ENCODE measurements at regions not wholly inside any gene's neighbourhood (a gene's known extent, or its start where the extent isn't known, plus 50 kb on each side); places are given as distances from the start of the nearest gene placed in this dataset.

DNA sequence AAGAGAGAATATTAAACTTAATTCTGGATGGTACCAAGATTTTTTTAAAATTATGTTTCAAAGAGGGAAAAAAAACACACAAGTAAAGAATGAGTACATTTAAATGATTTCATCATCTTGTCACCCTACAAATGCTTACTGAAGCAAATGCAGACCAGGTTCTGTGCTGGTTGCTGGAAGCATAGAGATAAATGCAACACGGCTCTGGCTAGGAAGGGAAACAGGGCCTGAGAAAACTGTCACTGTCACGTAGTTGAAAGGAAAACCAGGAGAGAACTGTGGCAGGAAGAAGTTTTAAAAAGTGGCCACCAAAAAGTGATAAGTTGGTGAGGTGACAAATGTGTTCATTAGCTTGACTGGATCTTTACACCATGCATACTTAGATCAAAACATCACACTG, 336.9 kb upstream of the NFIA start (continued):
- TF ChIP-seq REST (IDR thresholded peaks at IDR 0.05; ENCODE audit: low read depth): no peak
- no peak for TF ChIP-seq FOSL1 (IDR thresholded peaks at IDR 0.05; ENCODE audit: low read depth)
- TF ChIP-seq ELF1 (IDR thresholded peaks at IDR 0.05; ENCODE audit: borderline replicate concordance, low read depth): no peak
- no peak for TF ChIP-seq SP1 (IDR thresholded peaks at IDR 0.05; ENCODE audit: low read depth)

GRCh38 chr1:60742339-60742738, 340.0 kb upstream of the NFIA start:
- H3K9me2 ChIP-seq (ENCODE audit: insufficient read depth): no peaks in the 10 kb centered on the region
- BruUV-seq (replicated peaks): no TSS peak
- no peak overlapping the region for H3K9ac ChIP-seq (ENCODE audit: low read length)
- H4K20me1 ChIP-seq (ENCODE audit: insufficient read depth): no peaks in the 10 kb centered on the region
- ATAC-seq (no peak), DNase-seq (ENCODE audit: low read depth, low spot score) (no peak)
- H3K4me2 ChIP-seq (ENCODE audit: low read length): no peak overlapping the region
- no peak for TF ChIP-seq SP1 (IDR thresholded peaks at IDR 0.05; ENCODE audit: low read depth)
- H3K36me3 ChIP-seq (ENCODE audit: control insufficient read depth in 1 of 2, insufficient read depth in 2 of 2, low read length in 2 of 2): no peaks in the 10 kb centered on the region
- POLR2A ChIA-PET: no interaction called here
- H2AFZ ChIP-seq (ENCODE audit: low read depth, low read length, poor library complexity, severe bottlenecking): no peak overlapping the region
- H3K79me2 ChIP-seq (ENCODE audit: insufficient read depth, low read length): no peaks in the 10 kb centered on the region
- no peaks in the 10 kb centered on the region for H3K27me3 ChIP-seq (ENCODE audit: insufficient read depth, low read length)
- no peak overlapping the region for H3K4me3 ChIP-seq (replicated peaks in 1 of 2; ENCODE audit: low read depth in 1 of 2, low read length in 2 of 2)
- intact Hi-C loops (cut with micrococcal nuclease): no loop called here
- H3K27ac ChIP-seq (ENCODE audit: low read depth, low read length): no peak overlapping the region
- H3K9me3 ChIP-seq (ENCODE audit: control insufficient read depth in 1 of 2, insufficient read depth in 1 of 2, low read depth in 1 of 2, low read length in 2 of 2): no peaks in the 10 kb centered on the region
- no peaks in the 10 kb centered on the region for H3K4me1 ChIP-seq (ENCODE audit: control insufficient read depth in 1 of 2, insufficient read depth in 2 of 2, low read length in 2 of 2)
- RAD21 ChIA-PET (ENCODE audit: low non-redundant PET in 1 of 2, low total read pairs in 2 of 2, uncharacterized antibody in 2 of 2, unreplicated experiment in 2 of 2): no interaction called here
- CTCF ChIA-PET: interaction anchor here (0.6 kb wide), 1 partner anchor 116 kb away, joined by 3 read pairs; no protein-coding TSS in a partner anchor

- H3K4me1 ChIP-seq (ENCODE audit: control insufficient read depth in 1 of 2, insufficient read depth in 2 of 2, low read length in 2 of 2): no peaks in the 10 kb centered on the region
- H3K9ac ChIP-seq (ENCODE audit: low read length): no peak overlapping the region
- no peak overlapping the region for H2AFZ ChIP-seq (ENCODE audit: low read depth, low read length, poor library complexity, severe bottlenecking)
- DNase-seq (ENCODE audit: low read depth, low spot score): no peak
- no peaks in the 10 kb centered on the region for H3K27me3 ChIP-seq (ENCODE audit: insufficient read depth, low read length)
- H4K20me1 ChIP-seq (ENCODE audit: insufficient read depth): no peaks in the 10 kb centered on the region
- intact Hi-C loops (cut with micrococcal nuclease): no loop called here
- H3K4me2 ChIP-seq (ENCODE audit: low read length): no peak overlapping the region
- BruUV-seq (replicated peaks): no TSS peak
- H3K9me2 ChIP-seq (ENCODE audit: insufficient read depth): no peaks in the 10 kb centered on the region
- ChIA-PET POLR2A (no interaction called here), RAD21 (ENCODE audit: low non-redundant PET in 1 of 2, low total read pairs in 2 of 2, uncharacterized antibody in 2 of 2, unreplicated experiment in 2 of 2) (no interaction called here), CTCF (no interaction called here)
- no peaks in the 10 kb centered on the region for H3K9me3 ChIP-seq (ENCODE audit: control insufficient read depth in 1 of 2, insufficient read depth in 1 of 2, low read depth in 1 of 2, low read length in 2 of 2)
- H3K27ac ChIP-seq (ENCODE audit: low read depth, low read length): no peak overlapping the region
- no peaks in the 10 kb centered on the region; a peak in 1 of 4 replicates for H3K36me3 ChIP-seq (ENCODE audit: control insufficient read depth in 1 of 2, insufficient read depth in 2 of 2, low read length in 2 of 2)
- no peak for ATAC-seq
- TF ChIP-seq CBX3 (IDR thresholded peaks at IDR 0.05; ENCODE audit: low read depth): no peak
- TF ChIP-seq SIN3A (IDR thresholded peaks at IDR 0.05; ENCODE audit: low read depth): no peak
- TF ChIP-seq CEBPB (IDR thresholded peaks at IDR 0.05; ENCODE audit: low read depth): no peak
- no peak for TF ChIP-seq EZH2phosphoT487 (IDR thresholded peaks at IDR 0.05; ENCODE audit: borderline replicate concordance)
- TF ChIP-seq TCF7L2 (IDR thresholded peaks at IDR 0.05; ENCODE audit: borderline replicate concordance, extremely low read depth, insufficient read depth, insufficient read length): no peak
- no peak for TF ChIP-seq ZNF274 (IDR thresholded peaks at IDR 0.05; ENCODE audit: low read depth, low read length)
- TF ChIP-seq ELF1 (IDR thresholded peaks at IDR 0.05; ENCODE audit: borderline replicate concordance, low read depth): no peak
- TF ChIP-seq YY1 (IDR thresholded peaks at IDR 0.05; ENCODE audit: extremely low read depth, insufficient replicate concordance, low read depth, low read length): no peak
- H3K4me3 ChIP-seq (replicated peaks in 1 of 2; ENCODE audit: low read depth in 1 of 2, low read length in 2 of 2): no peak overlapping the region
- H3K79me2 ChIP-seq (ENCODE audit: insufficient read depth, low read length): no peaks in the 10 kb centered on the region
These were observed 342.2 kb upstream of the NFIA start for GRCh38 chr1:60740154-60740553.

Measured in HCT116 (cell line).